Right lobe of liver (tissue), 4 donors: ENCODE measurements at regions not wholly inside any gene's neighbourhood (a gene's known extent, or its start where the extent isn't known, plus 50 kb on each side); places are given as distances from the start of the nearest gene placed in this dataset.

Source experiments
- POLR2A ChIP-seq: fragments of 450-650 bp; IDR thresholded peaks from one replicate; pipeline ENCODE4 v1.6.1; 2017; ENCODE audit warnings: antibody characterized with exemption, mild to moderate bottlenecking
- TF ChIP-seq, protein P1 (sequence below), 4 donors: fragments of 200-600 bp in 3 of 4; fragments of 450-650 bp in 1 of 4; IDR thresholded peaks; one replicate each; pipeline versions ENCODE4 v1.5.1 to v1.8.0; 2016 to 2022; ENCODE audit warnings: antibody characterized with exemption in 4 of 4, mild to moderate bottlenecking in 2 of 4
- donor health status: DM: no; HTN: no; CAD: no.
- donor health status: DM: no; HTN: no; CAD: no.
- donor health status: DM: no; HTN: yes; CAD: no.

DNA sequence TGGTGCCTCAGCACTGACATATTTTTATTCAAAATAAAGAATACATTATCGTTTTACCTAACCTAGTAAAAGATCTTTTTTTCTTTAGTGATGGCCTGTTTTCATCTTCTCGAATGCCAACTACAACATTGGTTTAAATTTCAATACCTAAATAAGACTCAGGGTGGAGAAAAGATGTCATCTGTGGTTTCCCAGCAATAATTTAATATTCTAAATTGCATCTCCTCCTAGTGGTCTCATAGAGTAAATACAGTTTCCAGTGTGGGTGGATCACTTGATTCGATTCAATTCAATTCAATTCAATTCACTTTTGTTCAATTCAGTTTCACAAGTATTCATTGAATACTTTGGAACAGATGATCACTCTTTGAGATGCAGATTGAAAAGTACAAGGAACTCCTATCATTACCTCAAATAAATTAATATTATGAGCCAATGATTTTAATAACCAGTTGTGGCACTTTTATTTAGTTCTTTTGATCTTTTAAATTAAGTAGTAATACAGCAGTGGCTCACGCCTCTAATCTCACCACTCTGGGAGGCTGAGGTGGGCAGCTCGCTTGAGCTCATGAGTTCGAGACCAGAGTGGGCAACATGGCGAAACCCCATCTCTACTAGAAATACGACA lies 427.2 kb downstream of the FAT4 start:
- TF ChIP-seq, protein P1, sequence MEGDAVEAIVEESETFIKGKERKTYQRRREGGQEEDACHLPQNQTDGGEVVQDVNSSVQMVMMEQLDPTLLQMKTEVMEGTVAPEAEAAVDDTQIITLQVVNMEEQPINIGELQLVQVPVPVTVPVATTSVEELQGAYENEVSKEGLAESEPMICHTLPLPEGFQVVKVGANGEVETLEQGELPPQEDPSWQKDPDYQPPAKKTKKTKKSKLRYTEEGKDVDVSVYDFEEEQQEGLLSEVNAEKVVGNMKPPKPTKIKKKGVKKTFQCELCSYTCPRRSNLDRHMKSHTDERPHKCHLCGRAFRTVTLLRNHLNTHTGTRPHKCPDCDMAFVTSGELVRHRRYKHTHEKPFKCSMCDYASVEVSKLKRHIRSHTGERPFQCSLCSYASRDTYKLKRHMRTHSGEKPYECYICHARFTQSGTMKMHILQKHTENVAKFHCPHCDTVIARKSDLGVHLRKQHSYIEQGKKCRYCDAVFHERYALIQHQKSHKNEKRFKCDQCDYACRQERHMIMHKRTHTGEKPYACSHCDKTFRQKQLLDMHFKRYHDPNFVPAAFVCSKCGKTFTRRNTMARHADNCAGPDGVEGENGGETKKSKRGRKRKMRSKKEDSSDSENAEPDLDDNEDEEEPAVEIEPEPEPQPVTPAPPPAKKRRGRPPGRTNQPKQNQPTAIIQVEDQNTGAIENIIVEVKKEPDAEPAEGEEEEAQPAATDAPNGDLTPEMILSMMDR (IDR thresholded peaks at IDR 0.05) = peak; percentile 52 to 81 (median 59)
- TF ChIP-seq POLR2A = no peak
